NCI-H2171 (cell line): ENCODE measurements at regions not wholly inside any gene's neighbourhood (a gene's known extent, or its start where the extent isn't known, plus 50 kb on each side); places are given as distances from the start of the nearest gene placed in this dataset.
A peak's percentile ranks its signal among the peaks of the same experiment; 100 is the strongest.

Experiments
- DNase-seq: peaks from one replicate; lab custom pipeline; 2025; lab: John Stamatoyannopoulos, UW

DNA sequence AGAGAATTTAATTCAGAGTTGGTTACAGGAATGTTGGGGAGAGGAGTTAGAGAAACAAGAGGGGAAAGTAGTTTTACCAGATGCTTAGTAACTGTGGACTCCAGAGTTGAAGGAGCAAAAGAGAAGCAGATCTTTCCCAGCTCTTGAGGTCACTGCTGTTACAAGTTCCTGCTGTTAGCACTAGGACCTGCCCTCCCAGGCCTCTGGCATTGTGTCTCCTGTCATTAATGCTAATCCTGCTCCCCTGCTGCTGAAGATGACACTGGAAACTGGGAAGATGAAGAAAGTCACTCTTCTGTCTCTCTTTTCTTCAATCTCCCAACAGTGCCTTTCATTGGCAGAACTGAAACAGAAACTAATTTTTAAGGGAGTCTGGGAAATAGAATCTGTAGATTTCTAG is 845.6 kb downstream of the ADGRL2 start:
- no peak for DNase-seq

DNA sequence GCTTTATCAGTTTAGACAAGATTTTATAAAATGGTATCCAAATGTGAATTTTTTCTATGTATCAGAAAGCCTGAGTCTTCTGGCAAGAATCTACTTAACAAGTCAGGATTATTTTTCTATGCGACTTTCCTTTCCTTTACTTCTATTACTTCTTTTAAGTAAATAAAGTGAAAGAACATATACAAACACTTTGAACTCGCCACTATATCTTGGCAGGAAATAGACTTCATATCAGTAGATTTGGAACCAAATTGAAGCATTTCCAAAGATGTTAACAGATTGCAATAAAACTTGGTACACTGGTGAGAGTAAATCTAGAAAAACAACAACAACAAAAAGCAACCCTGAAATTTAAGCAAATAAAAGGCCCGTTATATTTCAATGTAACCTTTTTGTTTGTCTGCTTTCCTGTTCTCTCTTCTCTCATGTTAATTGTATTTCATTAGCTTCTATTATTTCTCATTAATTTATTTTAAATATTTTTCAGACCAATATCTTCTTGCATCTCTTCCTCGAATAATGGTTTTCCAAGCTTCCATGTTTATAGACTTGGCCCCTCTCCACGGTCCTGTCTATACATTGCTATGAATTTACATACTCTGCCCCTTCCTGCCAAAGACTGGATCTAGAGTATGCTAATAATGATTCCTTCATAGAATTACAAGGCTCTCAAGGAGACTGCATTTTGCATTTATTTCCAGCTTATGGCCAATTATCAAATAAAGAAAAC is 843.6 kb downstream of the ADGRL2 start:
- no peak for DNase-seq

DNA sequence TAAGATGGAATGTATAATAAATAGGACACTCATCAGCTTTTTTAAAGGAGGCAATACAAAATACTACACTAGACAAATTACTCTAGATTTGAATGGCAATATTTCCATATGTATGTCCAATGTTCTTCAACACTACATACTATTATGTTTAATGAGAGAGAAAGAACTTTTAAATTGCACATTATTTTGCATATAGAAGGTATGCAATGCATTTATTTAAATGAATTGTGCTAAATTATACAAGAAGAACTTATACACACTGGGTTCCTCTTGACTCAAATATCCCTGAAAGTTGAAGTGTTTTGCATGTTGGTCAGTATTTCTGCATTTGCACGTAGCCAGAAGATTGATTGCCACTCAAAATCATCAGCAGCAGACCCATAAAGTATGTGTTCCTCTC is 839.6 kb downstream of the ADGRL2 start:
- DNase-seq: no peak

DNA sequence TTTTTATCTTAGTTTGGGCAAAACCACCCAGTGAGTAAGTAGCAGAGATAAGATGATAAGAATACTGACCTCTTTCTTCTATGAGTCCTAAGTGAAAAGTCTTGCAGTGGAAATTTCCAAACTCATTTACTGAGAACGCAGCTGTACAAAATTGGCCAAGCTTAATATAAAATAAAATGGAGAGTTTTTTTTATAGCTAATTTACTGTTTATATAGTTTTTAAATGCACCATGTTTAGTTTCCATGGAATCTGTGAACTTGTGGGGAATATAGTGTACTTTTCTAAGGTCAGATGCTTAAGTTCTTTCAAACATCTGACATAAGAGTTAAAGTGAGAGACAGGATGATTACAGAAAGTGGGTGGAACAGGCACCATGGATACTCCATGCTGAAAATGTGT is 833.5 kb downstream of the ADGRL2 start:
- no peak for DNase-seq

DNA sequence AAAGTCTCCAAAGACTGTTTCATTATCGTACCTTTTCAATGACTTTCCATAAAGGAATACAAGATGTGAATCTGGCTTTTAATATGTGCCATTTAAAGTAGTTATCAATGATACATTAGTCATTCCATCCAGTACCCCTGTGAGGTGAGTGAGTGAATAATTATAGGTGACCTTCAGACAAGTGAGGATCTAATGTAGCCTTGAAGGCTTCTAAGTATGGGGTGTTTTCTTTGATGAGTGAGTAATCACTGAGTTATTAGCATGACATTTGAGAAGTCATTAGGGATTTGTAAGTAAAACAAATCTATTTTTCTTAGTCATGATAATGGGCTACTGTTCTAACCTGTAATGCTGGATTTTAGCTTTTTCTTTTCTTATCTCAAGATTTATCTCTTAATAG is 831.4 kb downstream of the ADGRL2 start:
- DNase-seq: no peak

DNA sequence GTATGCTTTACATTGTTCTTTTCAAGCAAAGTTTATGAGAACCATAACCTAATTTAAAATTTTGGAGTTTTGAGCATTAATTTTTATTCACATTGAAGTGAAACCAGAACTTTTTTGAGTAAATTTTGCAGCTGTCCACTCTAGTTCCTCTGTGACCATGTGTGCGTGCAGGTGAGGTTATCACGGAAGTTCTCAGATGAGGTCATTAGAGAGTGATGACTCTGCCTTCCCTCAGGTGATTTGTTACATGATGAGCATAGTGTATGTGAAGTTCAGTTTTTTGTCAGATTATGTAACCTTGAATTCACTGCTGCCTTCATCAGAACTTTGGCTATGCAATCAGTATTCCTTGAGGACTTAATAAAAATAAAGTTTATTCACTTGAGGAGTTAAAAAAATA is 828.2 kb downstream of the ADGRL2 start:
- DNase-seq: no peak

DNA sequence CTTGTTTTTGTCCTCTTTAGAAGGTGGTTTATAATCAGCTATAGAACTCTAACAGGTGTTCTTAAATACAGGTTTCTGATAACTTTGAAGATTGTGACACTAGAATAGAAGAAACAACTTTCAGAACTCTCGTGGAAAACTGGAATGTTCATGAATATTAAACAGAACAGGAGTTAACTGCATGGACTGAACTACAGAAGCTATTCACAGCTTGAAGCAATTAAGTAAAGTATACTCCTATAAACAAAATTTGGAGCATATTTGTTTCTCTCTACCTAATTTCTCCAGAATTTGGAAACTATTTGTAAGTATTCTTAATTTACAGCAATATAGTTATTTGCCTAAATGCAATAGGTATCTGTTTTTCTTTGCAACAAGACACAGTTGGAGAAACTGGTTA is 824.8 kb downstream of the ADGRL2 start:
- no peak for DNase-seq

DNA sequence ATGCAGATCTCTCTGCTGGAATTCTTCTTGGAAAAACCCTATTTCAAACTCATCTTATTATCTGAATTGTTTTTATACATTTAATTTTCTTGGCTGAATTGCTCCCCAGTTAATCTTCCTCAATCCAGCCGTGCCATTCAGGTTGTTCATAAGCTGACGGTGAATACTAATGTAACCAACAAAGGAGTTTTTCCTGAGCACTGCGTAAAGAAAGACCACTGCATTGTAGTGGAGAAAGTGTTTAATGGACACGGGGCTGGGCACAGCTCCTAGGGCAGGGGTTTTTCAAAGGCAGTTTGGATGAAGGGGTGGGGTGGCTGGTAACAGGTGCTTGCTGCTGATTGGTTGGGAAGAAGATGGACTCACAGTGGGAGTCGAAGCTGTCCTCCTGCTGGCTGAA is 820.3 kb downstream of the ADGRL2 start:
- no peak for DNase-seq

DNA sequence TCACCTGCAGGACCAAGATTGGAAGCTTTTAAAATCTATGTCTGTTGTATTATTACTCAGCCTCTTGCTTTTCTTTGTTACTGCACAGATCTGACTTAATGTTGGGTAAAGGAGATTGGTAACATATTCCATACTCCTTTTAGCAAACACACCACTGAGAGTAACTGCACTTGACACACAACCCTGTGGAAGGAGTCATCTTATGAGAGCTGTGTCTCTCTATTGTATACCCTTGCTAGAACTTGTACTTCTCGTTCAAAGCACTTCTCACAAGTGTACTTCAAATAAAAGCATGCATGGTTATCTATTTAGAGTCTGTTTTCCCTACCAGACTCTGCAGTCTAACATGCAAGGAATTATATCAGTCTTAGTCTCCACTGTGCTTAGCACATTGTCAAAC is 813.4 kb downstream of the ADGRL2 start:
- DNase-seq: no peak

DNA sequence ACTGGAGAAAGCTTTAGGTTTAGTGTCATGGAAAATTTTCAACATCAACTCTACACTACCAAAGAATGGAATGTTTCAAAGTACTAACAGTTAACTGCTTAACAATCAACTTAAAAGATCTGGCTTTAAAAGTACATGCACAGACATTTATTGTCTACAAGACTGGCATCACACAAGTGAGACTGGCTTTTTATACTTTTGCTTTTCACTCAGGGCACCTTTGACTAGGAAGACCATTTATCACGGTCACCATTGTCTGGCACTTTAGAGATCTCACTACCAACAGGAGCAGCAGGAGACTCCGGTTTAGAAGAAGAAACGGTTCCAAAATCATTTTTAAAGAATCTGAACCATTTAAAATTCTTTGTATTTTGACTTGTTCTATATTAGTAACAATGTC is 812.3 kb downstream of the ADGRL2 start:
- no peak for DNase-seq

DNA sequence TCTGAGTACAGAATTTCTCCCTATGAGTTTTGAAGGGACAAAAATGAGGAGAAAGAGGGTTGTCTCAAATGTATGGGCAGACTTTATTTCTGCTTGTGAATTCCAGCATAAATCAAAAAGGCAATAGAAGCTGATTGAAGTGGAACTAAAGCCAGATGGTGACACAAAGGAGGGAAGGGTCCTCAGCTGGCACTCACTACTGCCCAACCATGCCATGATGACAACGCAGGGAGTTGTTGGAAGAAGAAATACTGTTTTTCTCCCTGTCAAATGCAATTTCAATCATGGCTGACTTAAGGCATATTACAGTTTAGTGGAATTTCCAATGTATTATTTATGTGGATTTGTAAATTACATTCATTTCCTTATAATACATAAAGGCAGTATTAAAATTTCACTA is 805.8 kb downstream of the ADGRL2 start:
- DNase-seq: no peak

DNA sequence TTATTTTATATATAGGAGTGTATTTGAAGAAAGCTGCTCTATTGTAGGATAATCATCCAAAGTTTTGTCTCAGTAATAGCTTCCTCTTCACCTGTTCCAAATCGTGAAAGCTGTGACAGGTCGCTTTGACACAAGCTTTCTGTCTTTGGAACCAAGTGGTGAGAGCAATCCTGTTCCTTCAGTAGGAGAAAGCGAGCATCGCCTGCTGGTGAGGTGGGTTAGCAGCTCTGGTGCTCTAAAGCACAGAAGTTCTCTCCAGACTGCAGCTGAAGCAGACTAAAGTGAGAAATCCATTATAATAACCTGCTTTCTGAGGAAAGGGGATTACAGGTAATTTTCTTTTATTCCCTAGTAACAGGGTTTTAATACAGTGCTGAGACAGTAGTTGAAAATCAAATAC is 803.8 kb downstream of the ADGRL2 start:
- DNase-seq: peak; percentile 5

DNA sequence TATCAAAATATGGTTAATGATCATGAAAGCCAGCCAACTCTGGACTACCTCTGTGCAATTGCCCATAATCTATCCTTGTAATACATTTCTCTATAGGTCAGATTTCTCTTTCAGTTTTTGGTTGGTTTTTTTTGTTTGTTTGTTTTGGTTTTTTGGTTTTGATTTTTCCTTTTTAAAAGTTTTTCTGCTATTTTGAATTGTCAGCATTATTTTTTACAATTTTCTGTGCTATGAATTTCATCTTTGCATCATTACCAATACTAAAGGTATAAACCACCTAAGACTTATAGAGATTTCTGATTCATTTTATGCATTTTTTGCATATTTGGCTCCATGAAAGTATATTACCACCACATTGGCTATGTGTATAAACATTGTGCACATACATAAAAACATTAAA is 799.6 kb downstream of the ADGRL2 start:
- DNase-seq: no peak

DNA sequence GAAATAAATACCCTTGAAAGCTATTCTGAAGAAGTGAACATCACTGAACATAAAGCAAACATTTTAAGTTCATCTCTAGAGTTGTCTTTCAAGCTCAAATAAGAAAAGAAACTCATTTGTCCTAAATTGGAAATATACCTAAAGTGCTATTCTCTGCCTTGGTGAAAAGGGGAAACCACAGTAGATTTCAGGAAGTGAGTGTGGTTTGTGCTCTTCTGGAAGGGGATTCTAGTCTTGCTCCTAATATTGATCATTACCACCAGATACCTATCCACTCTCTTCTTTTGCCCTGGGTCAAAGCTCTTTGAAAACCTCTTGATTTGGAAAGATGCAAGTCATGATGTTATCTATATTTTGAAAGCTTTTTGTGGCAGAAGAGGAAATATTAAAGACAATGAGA is 798.1 kb downstream of the ADGRL2 start:
- DNase-seq: no peak

DNA sequence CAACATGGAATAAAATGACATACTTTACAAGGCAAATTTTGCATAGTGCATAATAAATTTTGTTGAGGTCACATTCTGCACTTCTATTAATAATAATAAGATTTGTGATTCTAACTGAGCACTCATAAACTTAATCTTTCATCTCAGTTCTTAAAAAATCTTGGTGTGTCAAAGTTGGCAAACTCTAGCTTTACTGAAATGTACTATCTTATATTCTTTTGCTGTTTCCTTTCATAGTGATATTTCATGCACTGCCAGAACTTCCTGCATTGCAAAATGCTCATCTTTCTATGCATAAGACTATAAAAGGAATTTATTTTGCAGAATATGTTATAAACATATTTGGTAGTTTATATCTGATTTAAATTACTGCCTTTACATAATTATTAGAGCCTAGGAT is 797.6 kb downstream of the ADGRL2 start:
- DNase-seq: no peak

DNA sequence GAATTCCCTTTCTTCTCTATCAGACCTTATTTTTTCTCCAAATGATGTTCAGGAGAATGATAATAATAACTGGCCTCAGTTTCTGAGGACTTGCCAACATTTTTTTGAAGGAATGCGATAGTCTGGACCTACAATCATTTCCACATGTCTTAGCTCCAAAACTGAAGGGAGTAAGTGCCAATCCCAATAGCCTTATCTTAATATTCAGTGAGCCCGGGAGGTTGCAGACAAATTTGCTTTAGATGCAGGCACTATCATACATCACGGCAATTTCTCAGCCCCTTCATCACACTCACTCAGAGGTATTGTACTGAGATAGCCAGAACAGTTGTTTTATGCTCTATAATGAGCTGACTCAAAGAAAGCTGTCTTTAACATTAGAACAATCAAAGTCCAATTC is 796.9 kb downstream of the ADGRL2 start:
- DNase-seq: no peak

DNA sequence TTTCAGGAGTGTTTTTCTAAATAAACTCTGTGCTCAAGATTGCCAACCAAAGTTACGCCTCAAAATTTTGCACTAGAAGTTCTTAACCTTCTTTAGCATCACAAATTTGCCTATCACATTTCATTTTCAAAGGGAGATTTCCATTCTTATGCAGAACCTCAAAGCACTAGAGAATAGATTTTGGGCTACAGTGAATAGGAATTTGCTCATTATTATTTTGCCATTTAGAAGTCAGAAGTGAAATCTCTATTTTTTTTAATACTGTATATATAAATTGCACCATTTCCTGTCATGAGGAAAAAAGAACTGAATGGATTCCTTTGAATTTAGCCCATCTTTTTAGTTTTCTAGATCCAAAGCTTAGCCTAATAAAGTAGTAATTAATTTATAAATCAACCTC is 796.4 kb downstream of the ADGRL2 start:
- DNase-seq: no peak

DNA sequence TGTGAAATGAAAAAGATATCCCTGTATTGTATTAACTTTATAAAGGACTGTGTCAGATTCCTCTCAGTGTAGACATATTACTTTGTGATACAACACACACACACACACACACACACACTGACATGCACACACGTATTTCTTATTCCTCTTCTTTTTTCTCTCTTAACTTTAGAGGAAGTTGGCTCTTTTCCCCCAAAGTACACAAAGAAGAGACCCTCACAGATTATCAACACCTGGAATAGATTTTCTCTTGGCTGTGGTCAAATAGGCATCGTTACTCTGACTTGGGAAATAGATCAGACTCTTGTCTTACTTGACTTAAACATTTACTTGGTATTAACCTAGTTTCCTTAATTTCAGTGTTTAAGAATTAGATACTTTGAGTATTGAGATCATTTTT is 792.8 kb downstream of the ADGRL2 start:
- no peak for DNase-seq

DNA sequence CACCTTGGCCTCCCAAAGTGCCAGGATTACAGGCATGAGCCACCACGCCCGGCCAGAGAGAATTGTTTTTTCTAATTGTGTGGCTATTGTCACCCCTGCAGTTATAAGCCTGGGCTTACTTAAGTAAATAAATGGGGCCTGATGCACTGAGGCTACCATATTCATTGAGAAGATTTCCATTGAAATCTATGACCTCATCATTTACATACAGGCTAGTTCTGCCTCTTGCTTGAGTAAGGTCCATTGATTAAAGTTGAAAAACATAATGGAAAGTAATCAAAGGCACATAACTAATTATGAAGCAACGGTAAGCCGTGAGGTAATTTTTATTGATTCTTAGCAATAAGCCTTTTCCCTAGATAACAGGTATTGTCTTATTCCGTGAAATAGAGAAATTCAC is 788.9 kb downstream of the ADGRL2 start:
- DNase-seq: no peak

DNA sequence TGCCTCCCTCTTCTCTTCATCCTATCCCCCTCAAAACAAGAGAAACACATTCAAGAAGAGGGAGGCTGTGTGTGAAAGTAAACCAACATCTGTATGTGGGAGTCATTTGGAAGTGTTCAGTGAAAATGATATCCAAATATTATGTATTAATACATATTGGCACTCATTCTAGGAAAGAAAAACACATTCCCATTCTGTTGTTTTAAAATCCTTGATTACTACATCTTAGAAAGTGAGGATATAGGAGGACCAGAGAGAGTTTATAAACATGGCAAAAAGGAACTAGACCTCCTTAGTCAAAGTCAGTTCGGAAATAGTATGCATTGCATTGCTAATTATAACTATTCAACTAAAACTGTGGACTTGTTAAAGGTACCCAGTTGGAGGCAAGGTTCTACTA is 786.6 kb downstream of the ADGRL2 start:
- no peak for DNase-seq

DNA sequence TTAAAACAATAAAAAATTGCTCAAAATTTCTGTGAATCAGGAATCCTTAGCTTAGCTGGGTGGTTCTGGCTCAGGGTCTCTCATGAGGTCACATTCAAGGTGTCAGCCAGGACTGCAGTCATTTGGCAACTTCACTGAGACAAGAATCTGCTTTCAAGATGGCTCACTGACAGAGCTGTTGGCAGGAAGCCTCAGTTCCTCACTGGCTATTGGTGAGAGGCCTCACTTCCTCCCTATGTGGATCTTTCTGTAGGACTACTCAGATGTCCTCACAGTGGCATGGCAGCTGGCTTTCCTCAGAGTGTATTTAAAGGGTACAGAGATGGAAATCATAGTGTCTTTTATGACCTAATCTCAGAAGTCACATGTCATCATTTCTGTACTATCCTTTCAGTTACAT is 785.7 kb downstream of the ADGRL2 start:
- no peak for DNase-seq

DNA sequence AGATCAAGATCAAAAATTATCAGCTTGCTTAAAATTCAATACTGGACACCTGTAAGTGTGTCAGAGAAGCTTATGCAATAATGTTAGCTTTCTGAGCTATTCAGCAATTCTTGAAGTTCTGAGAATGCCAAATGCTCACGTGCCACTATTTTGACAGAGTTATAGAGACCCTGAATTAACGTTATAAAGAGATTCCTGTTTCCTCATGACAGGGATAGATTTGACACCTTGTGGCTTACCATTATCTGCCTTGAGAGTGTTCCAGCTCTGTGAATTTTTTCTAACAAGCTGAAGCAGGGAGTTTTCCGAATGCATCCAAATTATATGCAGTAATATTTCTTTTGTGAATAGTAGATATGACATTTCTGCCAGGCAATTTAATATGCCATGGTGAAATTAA is 781.6 kb downstream of the ADGRL2 start:
- no peak for DNase-seq

DNA sequence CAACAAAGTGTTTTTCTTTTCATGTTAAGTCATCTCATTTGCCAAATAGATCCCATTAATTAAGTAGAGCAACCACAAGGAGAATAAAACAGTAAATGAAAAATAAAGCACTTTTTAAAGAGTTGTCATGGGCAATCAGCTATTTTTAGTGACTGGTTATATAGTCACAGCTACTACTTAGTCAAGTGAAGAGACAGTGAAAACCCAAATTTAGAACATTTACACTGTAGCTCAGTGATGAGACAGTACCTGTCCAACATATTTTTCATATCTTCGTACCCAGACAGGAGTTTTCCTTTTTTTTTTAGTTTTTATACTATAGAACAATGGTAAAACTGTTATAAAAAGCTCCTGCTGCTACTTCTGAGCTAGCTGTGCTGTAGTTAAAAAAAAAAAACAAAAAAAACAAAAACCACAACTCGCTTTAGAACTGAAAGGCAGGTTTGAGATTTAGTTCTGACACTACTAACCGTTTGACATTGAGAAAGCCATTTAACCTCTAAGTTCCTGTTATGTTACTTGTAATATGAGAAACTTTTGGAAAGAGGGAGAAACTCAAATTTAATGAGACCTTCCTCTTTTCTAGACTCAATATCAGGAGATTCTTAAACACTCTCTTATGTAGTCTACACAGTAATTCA is 777.5 kb downstream of the ADGRL2 start:
- no peak for DNase-seq

DNA sequence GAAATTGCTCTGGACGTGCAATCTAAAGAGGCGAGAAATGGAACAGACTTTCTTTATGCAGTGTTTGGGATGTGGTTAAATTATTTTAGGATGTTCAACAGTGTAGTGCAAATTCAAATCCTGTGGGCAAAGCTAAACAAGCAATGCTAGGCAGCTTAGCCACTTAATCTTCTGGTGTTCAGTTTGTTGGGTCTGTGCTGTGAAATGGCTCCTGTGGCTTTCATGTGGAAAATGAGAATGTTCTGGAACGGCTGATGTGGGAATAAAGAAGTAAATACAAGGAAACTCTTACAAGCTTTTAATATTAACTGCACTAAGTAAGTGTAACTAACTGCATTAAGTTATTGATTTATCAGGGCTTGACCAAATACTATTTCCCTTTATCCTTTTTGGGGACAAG is 766.6 kb downstream of the ADGRL2 start:
- no peak for DNase-seq
